HEK293T (cell line): ENCODE measurements at regions not wholly inside any gene's neighbourhood (a gene's known extent, or its start where the extent isn't known, plus 50 kb on each side); places are given as distances from the start of the nearest gene placed in this dataset.

Experiments used
- BHLHE40 ChIP-seq: fragments of 450-650 bp; IDR thresholded peaks from 2 replicates; pipeline ENCODE4 v1.6.1; 2016; ENCODE audit warnings: mild to moderate bottlenecking, moderate library complexity, borderline replicate concordance
- ELF4 ChIP-seq: fragments of 450-650 bp; IDR thresholded peaks from 2 replicates; pipeline ENCODE4 v1.6.1; 2017; ENCODE audit warnings: antibody characterized with exemption
- FOXA1 ChIP-seq: fragments of 450-650 bp; IDR thresholded peaks from 2 replicates; pipeline ENCODE4 v1.6.1; 2016; ENCODE audit warnings: mild to moderate bottlenecking
- FOXK2 ChIP-seq: fragments of 450-650 bp; IDR thresholded peaks from 2 replicates; pipeline ENCODE4 v1.6.1; 2016; ENCODE audit warnings: mild to moderate bottlenecking
- FOXM1 ChIP-seq: fragments of 450-650 bp; IDR thresholded peaks from 2 replicates; pipeline ENCODE4 v1.6.1; 2017; ENCODE audit warnings: mild to moderate bottlenecking, borderline replicate concordance
- L3MBTL2 ChIP-seq: fragments of 450-650 bp; conservative IDR thresholded peaks from 2 replicates; pipeline ENCODE4 v1.6.1; 2016; ENCODE audit warnings: mild to moderate bottlenecking
- LEF1 ChIP-seq: fragments of 450-650 bp; IDR thresholded peaks from 2 replicates; pipeline ENCODE4 v1.6.1; 2017; ENCODE audit warnings: mild to moderate bottlenecking, borderline replicate concordance
- NFRKB ChIP-seq: fragments of 450-650 bp; IDR thresholded peaks from 2 replicates; pipeline ENCODE4 v1.6.1; 2016; ENCODE audit warnings: mild to moderate bottlenecking, moderate library complexity
- PKNOX1 ChIP-seq: fragments of 450-650 bp; IDR thresholded peaks from 2 replicates; pipeline ENCODE4 v1.6.1; 2016
- SP1 ChIP-seq: fragments of 450-650 bp; IDR thresholded peaks from 2 replicates; pipeline ENCODE4 v1.6.1; 2017
- SUZ12 ChIP-seq: fragments of 450-650 bp; IDR thresholded peaks from 2 replicates; pipeline ENCODE4 v1.6.1; 2016; ENCODE audit warnings: mild to moderate bottlenecking
- TARDBP ChIP-seq: fragments of 450-650 bp; IDR thresholded peaks from 2 replicates; pipeline ENCODE4 v1.6.1; 2016
- ZNF384 ChIP-seq: fragments of 450-650 bp; IDR thresholded peaks from 2 replicates; pipeline ENCODE4 v1.6.1; 2016

GRCh38 chr14:96944297-96944696, 147.1 kb downstream of the VRK1 start:
- TF ChIP-seq FOXM1 (no peak), SP1 (no peak), BHLHE40 (no peak), NFRKB (no peak), ELF4 (no peak), L3MBTL2 (no peak), FOXA1 (no peak), TARDBP (no peak), LEF1 (no peak), SUZ12 (no peak), ZNF384 (no peak), PKNOX1 (no peak), FOXK2 (no peak)
